CD4-positive, alpha-beta T cell treated with Interleukin-6 at 100 ng/mL for 8 hours (primary cell): ENCODE measurements at regions not wholly inside any gene's neighbourhood (a gene's known extent, or its start where the extent isn't known, plus 50 kb on each side); places are given as distances from the start of the nearest gene placed in this dataset.

Experiments
- DNase-seq: peaks from one replicate; pipeline ENCODE4 v3.0.0-alpha.2; 2020; ENCODE audit warnings: mixed read lengths, low spot score

GRCh38 chr18:73735836-73736235, 411.8 kb downstream of the FBXO15 start:
- DNase-seq = no peak

GRCh38 chr18:73733806-73734314, 413.8 kb downstream of the FBXO15 start:
- no peak for DNase-seq

GRCh38 chr18:73733376-73733775, 414.3 kb downstream of the FBXO15 start:
- DNase-seq = no peak

GRCh38 chr18:73728657-73729056, 419.0 kb downstream of the FBXO15 start:
- no peak for DNase-seq

GRCh38 chr18:73724958-73725357, 422.7 kb downstream of the FBXO15 start:
- no peak for DNase-seq

- DNase-seq = no peak
These were observed 428.0 kb downstream of the FBXO15 start for GRCh38 chr18:73719611-73720010.

- DNase-seq = no peak
These were observed 430.1 kb downstream of the FBXO15 start for GRCh38 chr18:73717570-73717969.

GRCh38 chr18:73715210-73715670, 432.4 kb downstream of the FBXO15 start:
- no peak for DNase-seq

- DNase-seq = no peak
These were observed 433.2 kb downstream of the FBXO15 start for GRCh38 chr18:73714466-73714865.

GRCh38 chr18:73711256-73711655, 436.4 kb downstream of the FBXO15 start:
- DNase-seq = no peak

GRCh38 chr18:73708591-73708990, 439.0 kb downstream of the FBXO15 start:
- DNase-seq = no peak

GRCh38 chr18:73707035-73707434, 440.6 kb downstream of the FBXO15 start:
- DNase-seq = no peak

GRCh38 chr18:73697353-73697752, 450.3 kb downstream of the FBXO15 start:
- DNase-seq = no peak

- no peak for DNase-seq
These were observed 450.9 kb downstream of the FBXO15 start for GRCh38 chr18:73696698-73697097.

GRCh38 chr18:73696171-73696570, 451.5 kb downstream of the FBXO15 start:
- DNase-seq = no peak

- DNase-seq = no peak
These were observed 454.5 kb downstream of the FBXO15 start for GRCh38 chr18:73693091-73693490.

GRCh38 chr18:73691624-73692023, 456.0 kb downstream of the FBXO15 start:
- no peak for DNase-seq

GRCh38 chr18:73691118-73691517, 456.5 kb downstream of the FBXO15 start:
- no peak for DNase-seq

GRCh38 chr18:73690222-73690621, 457.4 kb downstream of the FBXO15 start:
- no peak for DNase-seq

GRCh38 chr18:73688851-73689711, 458.6 kb downstream of the FBXO15 start:
- no peak for DNase-seq

GRCh38 chr18:73688161-73688560, 459.5 kb downstream of the FBXO15 start:
- no peak for DNase-seq

GRCh38 chr18:73684647-73685046, 463.0 kb downstream of the FBXO15 start:
- DNase-seq = no peak

GRCh38 chr18:73683409-73684238, 464.0 kb downstream of the FBXO15 start:
- no peak for DNase-seq
